ENCODE measurements at regions not wholly inside any gene's neighbourhood (a gene's known extent, or its start where the extent isn't known, plus 50 kb on each side); places are given as distances from the start of the nearest gene placed in this dataset.
"Not testable (repeated sequence)": the region's sequence is repeated elsewhere in the genome, so short reads cannot be mapped to it uniquely, and the experiment has no call there.

GRCh38 chr10:33920351-33920750, 585.9 kb upstream of the NRP1 start:
- no peaks in the 10 kb centered on the region for H3K9me3 Mint-ChIP-seq
- no peak overlapping the region for H3K27ac Mint-ChIP-seq
- no peaks in the 10 kb centered on the region for H3K4me1 Mint-ChIP-seq (ENCODE audit: low read depth)
- no peaks in the 10 kb centered on the region for H3K27me3 Mint-ChIP-seq (ENCODE audit: low read depth)
- H3K36me3 Mint-ChIP-seq (ENCODE audit: low read depth) = no peaks in the 10 kb centered on the region
- no peak overlapping the region for H3K4me3 Mint-ChIP-seq

- no peaks in the 10 kb centered on the region for H3K9me3 Mint-ChIP-seq
- no peak overlapping the region for H3K4me3 Mint-ChIP-seq
- no peaks in the 10 kb centered on the region for H3K36me3 Mint-ChIP-seq (ENCODE audit: low read depth)
- no peak overlapping the region for H3K27ac Mint-ChIP-seq
- no peaks in the 10 kb centered on the region for H3K4me1 Mint-ChIP-seq (ENCODE audit: low read depth)
- H3K27me3 Mint-ChIP-seq (ENCODE audit: low read depth) = no peaks in the 10 kb centered on the region
Measured at GRCh38 chr10:33919244-33919643, 584.8 kb upstream of the NRP1 start.

GRCh38 chr10:33917069-33917780, 582.8 kb upstream of the NRP1 start:
- Mint-ChIP-seq H3K4me3 (no peak overlapping the region), H3K36me3 (ENCODE audit: low read depth) (no peaks in the 10 kb centered on the region), H3K27me3 (ENCODE audit: low read depth) (no peaks in the 10 kb centered on the region), H3K9me3 (no peaks in the 10 kb centered on the region), H3K27ac (no peak overlapping the region), H3K4me1 (ENCODE audit: low read depth) (no peaks in the 10 kb centered on the region)

GRCh38 chr10:33914746-33915145, 580.3 kb upstream of the NRP1 start:
- no peaks in the 10 kb centered on the region for H3K36me3 Mint-ChIP-seq (ENCODE audit: low read depth)
- no peak overlapping the region for H3K4me3 Mint-ChIP-seq
- H3K4me1 Mint-ChIP-seq (ENCODE audit: low read depth) = no peaks in the 10 kb centered on the region
- no peak overlapping the region for H3K27ac Mint-ChIP-seq
- no peaks in the 10 kb centered on the region for H3K9me3 Mint-ChIP-seq
- no peaks in the 10 kb centered on the region for H3K27me3 Mint-ChIP-seq (ENCODE audit: low read depth)

GRCh38 chr10:33913194-33913593, 578.7 kb upstream of the NRP1 start:
- Mint-ChIP-seq H3K4me1 (ENCODE audit: low read depth) (no peaks in the 10 kb centered on the region), H3K4me3 (no peak overlapping the region), H3K36me3 (ENCODE audit: low read depth) (no peaks in the 10 kb centered on the region), H3K27ac (no peak overlapping the region), H3K27me3 (ENCODE audit: low read depth) (no peaks in the 10 kb centered on the region), H3K9me3 (no peaks in the 10 kb centered on the region)

GRCh38 chr10:33909476-33909875, 575.0 kb upstream of the NRP1 start:
- H3K4me3 Mint-ChIP-seq; H3K36me3 Mint-ChIP-seq (ENCODE audit: low read depth); H3K27me3 Mint-ChIP-seq (ENCODE audit: low read depth); H3K9me3 Mint-ChIP-seq; H3K4me1 Mint-ChIP-seq (ENCODE audit: low read depth); H3K27ac Mint-ChIP-seq: not testable (repeated sequence)

GRCh38 chr10:33901166-33901565, 566.7 kb upstream of the NRP1 start:
- no peaks in the 10 kb centered on the region for H3K36me3 Mint-ChIP-seq (ENCODE audit: low read depth)
- H3K27me3 Mint-ChIP-seq (ENCODE audit: low read depth) = no peaks in the 10 kb centered on the region
- no peak overlapping the region for H3K27ac Mint-ChIP-seq
- H3K4me1 Mint-ChIP-seq (ENCODE audit: low read depth) = no peaks in the 10 kb centered on the region
- peaks cover 2% of the 10 kb centered on the region for H3K9me3 Mint-ChIP-seq
- H3K4me3 Mint-ChIP-seq = no peak overlapping the region

GRCh38 chr10:33900596-33900995, 566.1 kb upstream of the NRP1 start:
- Mint-ChIP-seq H3K27me3 (ENCODE audit: low read depth) (no peaks in the 10 kb centered on the region), H3K4me3 (no peak overlapping the region), H3K27ac (no peak overlapping the region), H3K36me3 (ENCODE audit: low read depth) (no peaks in the 10 kb centered on the region), H3K9me3 (peaks cover 2% of the 10 kb centered on the region), H3K4me1 (ENCODE audit: low read depth) (no peaks in the 10 kb centered on the region)

- H3K4me1 Mint-ChIP-seq (ENCODE audit: low read depth) = no peaks in the 10 kb centered on the region
- no peaks in the 10 kb centered on the region for H3K36me3 Mint-ChIP-seq (ENCODE audit: low read depth)
- peaks cover 2% of the 10 kb centered on the region for H3K9me3 Mint-ChIP-seq
- no peak overlapping the region for H3K4me3 Mint-ChIP-seq
- no peak overlapping the region for H3K27ac Mint-ChIP-seq
- H3K27me3 Mint-ChIP-seq (ENCODE audit: low read depth) = no peaks in the 10 kb centered on the region
Measured at GRCh38 chr10:33899578-33900531, 565.4 kb upstream of the NRP1 start.

GRCh38 chr10:33897291-33897752, 562.9 kb upstream of the NRP1 start:
- Mint-ChIP-seq H3K27me3 (ENCODE audit: low read depth) (no peaks in the 10 kb centered on the region), H3K4me1 (ENCODE audit: low read depth) (no peaks in the 10 kb centered on the region), H3K36me3 (ENCODE audit: low read depth) (no peaks in the 10 kb centered on the region), H3K27ac (no peak overlapping the region), H3K4me3 (no peak overlapping the region), H3K9me3 (peaks cover 2% of the 10 kb centered on the region)

- Mint-ChIP-seq H3K36me3 (ENCODE audit: low read depth) (no peaks in the 10 kb centered on the region), H3K4me3 (no peak overlapping the region), H3K27me3 (ENCODE audit: low read depth) (no peaks in the 10 kb centered on the region), H3K27ac (no peak overlapping the region), H3K4me1 (ENCODE audit: low read depth) (no peaks in the 10 kb centered on the region), H3K9me3 (no peaks in the 10 kb centered on the region)
Measured at GRCh38 chr10:33893506-33893905, 559.0 kb upstream of the NRP1 start.

GRCh38 chr10:33889371-33889770, 554.9 kb upstream of the NRP1 start:
- Mint-ChIP-seq H3K4me1 (ENCODE audit: low read depth) (no peaks in the 10 kb centered on the region), H3K27ac (no peak overlapping the region), H3K9me3 (no peaks in the 10 kb centered on the region), H3K4me3 (no peak overlapping the region), H3K36me3 (ENCODE audit: low read depth) (no peaks in the 10 kb centered on the region), H3K27me3 (ENCODE audit: low read depth) (no peaks in the 10 kb centered on the region)

- no peak overlapping the region for H3K4me3 Mint-ChIP-seq
- no peak overlapping the region for H3K27ac Mint-ChIP-seq
- no peaks in the 10 kb centered on the region for H3K27me3 Mint-ChIP-seq (ENCODE audit: low read depth)
- H3K36me3 Mint-ChIP-seq (ENCODE audit: low read depth) = no peaks in the 10 kb centered on the region
- H3K4me1 Mint-ChIP-seq (ENCODE audit: low read depth) = no peaks in the 10 kb centered on the region
- no peaks in the 10 kb centered on the region for H3K9me3 Mint-ChIP-seq
Measured at GRCh38 chr10:33887188-33887587, 552.7 kb upstream of the NRP1 start.

GRCh38 chr10:33886299-33886698, 551.8 kb upstream of the NRP1 start:
- H3K27me3 Mint-ChIP-seq (ENCODE audit: low read depth) = no peaks in the 10 kb centered on the region
- H3K9me3 Mint-ChIP-seq = no peaks in the 10 kb centered on the region
- H3K36me3 Mint-ChIP-seq (ENCODE audit: low read depth) = no peaks in the 10 kb centered on the region
- no peak overlapping the region for H3K4me3 Mint-ChIP-seq
- no peaks in the 10 kb centered on the region for H3K4me1 Mint-ChIP-seq (ENCODE audit: low read depth)
- H3K27ac Mint-ChIP-seq = no peak overlapping the region

- Mint-ChIP-seq H3K36me3 (ENCODE audit: low read depth) (no peaks in the 10 kb centered on the region), H3K27ac (no peak overlapping the region), H3K9me3 (peaks cover 7% of the 10 kb centered on the region), H3K4me1 (ENCODE audit: low read depth) (no peaks in the 10 kb centered on the region), H3K27me3 (ENCODE audit: low read depth) (no peaks in the 10 kb centered on the region), H3K4me3 (no peak overlapping the region)
Measured at GRCh38 chr10:33884604-33885003, 550.1 kb upstream of the NRP1 start.
